NOMO-1 (cell line): ENCODE measurements at regions not wholly inside any gene's neighbourhood (a gene's known extent, or its start where the extent isn't known, plus 50 kb on each side); places are given as distances from the start of the nearest gene placed in this dataset.
"Not testable (repeated sequence)": the region's sequence is repeated elsewhere in the genome, so short reads cannot be mapped to it uniquely, and the experiment has no call there.

Experiments
- DNase-seq, 2 experiments: peaks; one replicate each; lab custom pipeline; 2025; ENCODE audit not compliant: unreplicated experiment in 2 of 2; lab: John Stamatoyannopoulos, UW

GRCh38 chrX:115840729-115841409 lies 279.9 kb downstream of the PLS3 start:
- not testable (repeated sequence) for DNase-seq

- DNase-seq, result not testable (repeated sequence)
Measured at GRCh38 chrX:115850986-115851385, 290.0 kb downstream of the PLS3 start.

- not testable (repeated sequence) for DNase-seq
Measured at GRCh38 chrX:115853260-115853659, 292.3 kb downstream of the PLS3 start.

- DNase-seq, result not testable (repeated sequence)
Measured at GRCh38 chrX:115881170-115881569, 289.4 kb upstream of the AGTR2 start.

- DNase-seq, result not testable (repeated sequence)
Measured at GRCh38 chrX:115884121-115884520, 286.4 kb upstream of the AGTR2 start.

GRCh38 chrX:115888041-115888440 lies 282.5 kb upstream of the AGTR2 start:
- not testable (repeated sequence) for DNase-seq

GRCh38 chrX:115888519-115888918 lies 282.0 kb upstream of the AGTR2 start:
- not testable (repeated sequence) for DNase-seq

- DNase-seq, result no peak
Measured at GRCh38 chrX:115889121-115889890, 281.2 kb upstream of the AGTR2 start.

- no peak for DNase-seq
Measured at GRCh38 chrX:115892056-115892708, 278.4 kb upstream of the AGTR2 start.

- peak; percentile 34 to 61 for DNase-seq
Measured at GRCh38 chrX:115892787-115893671, 277.5 kb upstream of the AGTR2 start.

- DNase-seq, result peak; percentile 44
Measured at GRCh38 chrX:115894087-115894486, 276.5 kb upstream of the AGTR2 start.

GRCh38 chrX:115895678-115896329 lies 274.7 kb upstream of the AGTR2 start:
- DNase-seq, result no peak

GRCh38 chrX:115896362-115896761 lies 274.2 kb upstream of the AGTR2 start:
- no peak for DNase-seq

- DNase-seq, result no peak
Measured at GRCh38 chrX:115897956-115898355, 272.6 kb upstream of the AGTR2 start.

GRCh38 chrX:115898382-115899001 lies 272.1 kb upstream of the AGTR2 start:
- peak; percentile 31 to 46 for DNase-seq

- DNase-seq, result no peak
Measured at GRCh38 chrX:115900425-115900824, 270.1 kb upstream of the AGTR2 start.

GRCh38 chrX:115901241-115901640 lies 269.3 kb upstream of the AGTR2 start:
- no peak for DNase-seq

GRCh38 chrX:115902995-115903394 lies 267.5 kb upstream of the AGTR2 start:
- no peak for DNase-seq

GRCh38 chrX:115906276-115906675 lies 264.3 kb upstream of the AGTR2 start:
- no peak for DNase-seq

- DNase-seq, result no peak
Measured at GRCh38 chrX:115906881-115907280, 263.7 kb upstream of the AGTR2 start.
